ENCODE measurements at regions not wholly inside any gene's neighbourhood (a gene's known extent, or its start where the extent isn't known, plus 50 kb on each side); places are given as distances from the start of the nearest gene placed in this dataset.
"Not testable (repeated sequence)": the region's sequence is repeated elsewhere in the genome, so short reads cannot be mapped to it uniquely, and the experiment has no call there.

DNA sequence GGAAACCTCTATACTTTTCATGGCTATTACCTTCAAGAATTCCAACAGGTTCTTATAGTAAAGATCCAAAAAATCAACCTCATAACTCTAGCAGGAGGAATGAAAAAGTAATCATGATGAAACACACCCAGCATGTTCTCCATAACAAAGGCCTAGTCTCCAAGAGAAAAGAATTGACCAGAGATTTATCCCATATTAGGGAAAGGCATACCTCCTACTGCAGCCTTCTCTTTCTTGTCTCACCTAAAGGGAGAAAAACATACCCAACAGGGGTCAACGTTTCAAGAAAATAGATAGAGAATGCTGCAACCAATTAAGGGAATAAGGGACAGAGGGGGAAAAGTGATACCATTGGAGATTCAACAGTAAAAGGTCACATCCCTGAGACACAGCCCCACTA is 262.5 kb downstream of the FRK start:
- DNase-seq = no peak

DNA sequence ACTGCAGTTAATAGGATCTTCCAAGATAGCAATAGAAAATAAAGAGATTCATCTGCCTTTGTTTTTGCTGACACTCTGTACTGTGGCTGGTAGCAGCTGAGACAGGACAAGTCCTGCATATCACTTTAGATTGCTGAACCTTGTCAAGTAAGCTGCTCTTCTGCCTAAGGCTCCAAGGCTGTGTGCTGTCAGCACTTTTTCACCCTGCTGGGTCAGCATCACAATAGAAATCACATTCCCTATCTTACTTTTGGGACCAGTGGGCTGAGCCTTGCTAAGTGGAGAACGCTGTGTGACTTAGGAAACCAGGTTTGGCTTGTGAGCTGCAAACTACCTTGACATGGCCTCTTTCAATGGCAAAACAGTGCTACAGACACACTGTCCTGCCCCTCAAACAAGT is 263.9 kb downstream of the FRK start:
- DNase-seq = no peak

DNA sequence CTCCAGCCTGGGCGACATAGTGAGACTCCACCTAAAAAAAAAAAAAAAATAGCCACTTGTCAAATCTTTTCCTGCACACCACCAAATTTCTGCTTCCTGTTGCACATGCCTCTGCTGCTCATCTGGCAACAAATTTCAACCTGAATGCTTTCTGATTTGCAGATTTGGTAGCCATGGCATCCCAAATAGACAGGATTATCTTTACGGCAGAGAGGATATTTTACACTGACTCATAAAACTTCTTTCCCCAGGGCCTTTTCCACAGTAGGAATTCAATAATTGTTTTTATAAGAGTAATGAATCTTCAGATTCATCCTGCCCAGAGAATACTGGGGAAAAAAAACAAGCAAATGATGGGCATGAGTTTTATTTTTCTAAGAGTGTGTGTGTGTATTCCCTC is 264.6 kb downstream of the FRK start:
- no peak for DNase-seq

DNA sequence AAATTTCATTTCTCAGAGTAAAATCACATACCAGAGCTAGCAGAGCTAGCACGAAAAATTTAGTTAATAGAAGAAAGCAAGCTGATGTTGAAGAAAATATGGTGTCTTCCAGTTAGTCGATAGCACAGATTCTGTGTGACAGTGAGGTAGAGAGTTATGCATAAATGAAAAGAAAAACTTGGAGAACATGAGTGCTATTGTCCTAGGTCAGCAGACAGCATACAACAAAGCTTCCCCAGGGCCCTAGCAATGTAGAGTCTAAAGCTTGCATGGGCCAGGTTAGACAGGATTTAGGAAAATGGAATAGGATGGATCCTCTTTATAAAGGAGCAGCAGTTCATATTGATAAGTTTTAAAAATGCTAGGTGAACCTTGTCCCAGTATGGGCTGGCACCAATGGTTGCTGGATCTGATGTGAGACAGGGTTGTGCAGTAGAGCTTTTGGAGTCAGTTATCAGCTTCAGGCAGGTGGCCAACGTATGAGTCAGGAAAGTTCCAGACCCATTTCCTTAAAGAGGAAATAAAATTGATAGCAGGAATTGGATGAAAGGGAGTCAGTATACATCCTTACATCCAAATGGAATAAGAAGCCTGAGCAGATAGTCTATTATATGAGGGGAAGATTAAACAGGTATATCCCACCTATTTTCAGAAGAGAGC is 277.2 kb downstream of the FRK start:
- no peak for DNase-seq

DNA sequence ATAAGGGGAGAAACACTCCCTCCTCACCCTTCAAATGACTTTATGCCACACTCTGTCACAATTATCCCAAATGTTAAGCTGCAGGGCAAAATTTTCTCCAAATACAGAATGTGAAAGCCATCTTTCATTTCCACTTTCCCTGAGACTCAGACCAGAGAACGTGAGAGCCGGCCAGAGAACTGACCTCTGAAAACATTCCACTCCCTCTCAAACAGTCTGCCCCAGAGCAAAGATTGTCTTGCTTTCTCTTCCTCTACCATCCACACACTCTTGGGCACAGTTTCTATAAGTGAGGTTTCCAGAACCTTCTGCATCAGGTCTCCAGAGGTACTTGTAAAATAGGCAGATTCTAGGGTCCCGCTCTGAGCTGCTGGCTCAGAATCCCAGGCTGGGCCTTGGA is 278.1 kb downstream of the FRK start:
- no peak for DNase-seq

DNA sequence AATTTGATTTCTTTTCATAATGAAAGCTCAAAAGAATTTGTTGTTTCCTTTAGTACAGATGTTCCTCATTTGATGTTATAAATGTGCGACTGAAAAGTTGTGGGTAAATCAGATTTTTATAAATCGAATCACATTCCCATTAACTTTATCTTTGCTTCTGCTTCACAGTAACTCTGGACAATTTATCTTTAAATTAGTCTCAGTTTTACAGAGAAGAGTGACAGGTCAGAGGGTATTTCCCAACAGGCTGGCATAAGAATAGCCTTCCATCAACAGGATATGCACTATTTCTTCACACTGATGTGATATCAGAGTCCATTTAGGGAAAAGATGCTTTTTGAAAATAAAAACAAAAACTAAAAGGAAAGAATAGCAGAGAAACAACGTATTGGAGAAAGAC is 286.9 kb downstream of the FRK start:
- DNase-seq = no peak

DNA sequence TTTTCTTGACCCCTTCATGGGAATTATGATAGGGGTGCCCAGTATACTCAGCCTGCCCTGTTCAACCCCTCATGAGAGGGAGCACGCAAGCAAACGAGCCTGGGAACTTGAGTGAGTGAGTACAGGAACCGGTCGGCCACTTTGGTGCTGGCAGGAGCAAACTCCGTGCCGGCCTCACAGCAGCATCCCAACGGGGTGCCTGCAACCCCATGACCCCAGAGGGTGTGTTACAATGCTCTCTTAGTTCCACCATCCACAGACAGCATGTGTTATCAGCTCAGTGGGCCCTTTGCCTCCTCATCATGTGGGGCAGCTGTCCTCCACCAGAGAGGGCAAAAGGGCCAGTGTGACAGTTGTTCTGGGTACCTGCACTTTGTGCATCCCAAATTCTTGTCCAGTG is 289.8 kb downstream of the FRK start:
- DNase-seq = no peak

DNA sequence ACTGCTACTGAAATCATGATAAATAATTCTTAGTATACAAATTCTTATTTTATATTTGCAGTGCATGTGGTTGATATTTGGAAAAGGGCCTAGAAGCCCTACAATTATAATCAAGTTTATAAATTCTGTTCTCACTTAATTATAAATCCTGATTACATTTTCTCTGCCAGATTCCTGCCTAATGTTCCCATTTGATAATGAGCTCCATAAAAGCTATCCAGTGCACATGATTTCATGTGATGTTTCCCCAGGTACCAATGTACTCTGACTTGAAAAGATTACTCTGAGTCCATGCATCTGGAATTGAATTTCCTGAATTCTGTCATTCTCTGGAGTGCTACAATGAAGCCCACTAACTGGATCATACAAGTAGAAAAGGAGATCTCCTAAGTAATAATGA is 292.2 kb downstream of the FRK start:
- no peak for DNase-seq

DNA sequence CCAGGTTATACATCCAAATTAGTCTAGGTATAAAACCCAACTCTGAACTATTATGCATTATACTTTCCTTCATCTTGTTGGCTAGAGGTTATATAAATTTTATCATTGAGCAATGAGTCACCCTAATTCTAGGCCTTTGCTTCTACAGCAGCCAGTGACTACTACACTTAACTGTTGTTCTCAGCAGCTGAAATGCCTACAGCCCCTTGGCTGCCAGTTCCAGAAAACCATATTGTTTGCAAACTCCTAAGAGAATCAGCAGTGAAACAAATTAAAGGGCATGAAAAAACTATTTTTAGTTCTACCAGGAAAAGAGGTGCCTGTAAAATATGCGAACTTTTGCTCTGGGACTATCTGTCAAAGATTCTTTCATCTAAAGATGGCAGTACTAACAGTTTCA is 292.8 kb downstream of the FRK start:
- no peak for DNase-seq

DNA sequence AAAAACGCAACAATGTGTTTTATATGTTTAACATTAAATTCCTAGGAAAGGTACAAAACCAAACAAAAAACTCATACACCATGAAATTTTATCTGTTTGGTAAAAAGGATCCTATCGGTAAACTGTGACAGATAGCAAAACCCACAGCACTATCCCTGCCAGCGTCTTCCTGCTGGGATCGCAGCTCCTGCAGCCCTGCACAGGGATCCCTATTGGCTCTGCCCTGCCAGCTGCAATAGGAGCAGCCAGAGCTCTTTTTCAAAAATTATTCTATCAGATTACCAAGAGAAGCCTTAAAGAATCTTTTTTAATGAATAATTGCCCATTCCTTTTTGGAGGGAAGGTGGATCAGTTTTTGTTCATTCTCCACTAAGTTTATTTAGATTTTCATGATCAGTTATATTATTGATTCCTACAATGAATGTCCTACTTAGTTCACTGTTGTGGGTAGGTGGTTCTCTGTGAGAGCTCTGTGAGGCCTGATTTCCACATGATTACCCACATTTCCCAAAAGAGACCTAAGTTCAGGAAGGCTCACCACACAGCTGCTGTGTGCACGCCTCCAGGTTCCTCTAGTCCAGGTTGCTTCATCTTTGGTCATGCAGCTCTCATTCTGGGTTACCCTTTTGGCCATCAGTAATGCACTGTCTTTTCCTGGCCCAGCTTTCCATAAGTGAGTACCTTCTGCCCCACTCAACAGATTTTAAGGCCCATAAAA is 293.8 kb downstream of the FRK start:
- no peak for DNase-seq

DNA sequence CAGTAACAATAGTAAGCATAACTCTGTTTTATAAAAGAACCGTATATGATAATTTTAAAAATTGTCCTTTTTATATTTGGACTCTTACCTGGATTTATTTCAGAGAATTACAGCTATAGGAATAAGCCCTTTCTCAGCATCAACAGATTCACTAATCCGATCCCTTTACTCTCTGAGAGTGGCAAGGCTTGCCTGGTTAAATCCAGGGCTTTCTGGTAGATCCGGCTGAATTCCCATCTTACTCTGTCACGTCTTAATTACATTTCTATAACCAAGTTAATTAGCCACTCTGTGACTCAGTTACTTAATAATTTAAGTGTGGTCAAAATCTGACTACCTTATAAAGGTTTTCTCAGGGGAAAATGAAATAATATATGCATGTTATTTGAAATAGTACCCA is 294.7 kb downstream of the FRK start:
- no peak for DNase-seq

DNA sequence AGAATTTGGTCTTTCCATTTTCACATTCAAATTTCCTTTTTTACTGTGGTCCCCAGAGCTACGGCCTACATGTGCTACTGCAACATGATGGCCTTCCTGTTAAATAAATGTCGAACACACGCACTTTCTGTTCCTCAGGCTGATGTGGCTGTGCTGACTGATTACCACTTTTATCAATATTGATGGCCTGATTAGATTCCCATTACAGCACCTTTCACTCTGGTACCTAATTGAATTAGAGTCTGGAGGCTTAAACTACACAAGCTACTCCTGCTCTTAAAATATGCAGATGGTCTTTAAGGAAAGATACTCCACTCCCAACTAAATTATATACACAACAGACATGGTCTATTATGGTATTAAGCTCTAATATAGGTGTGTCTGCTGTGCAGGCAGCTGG is 301.6 kb downstream of the FRK start:
- DNase-seq = no peak

DNA sequence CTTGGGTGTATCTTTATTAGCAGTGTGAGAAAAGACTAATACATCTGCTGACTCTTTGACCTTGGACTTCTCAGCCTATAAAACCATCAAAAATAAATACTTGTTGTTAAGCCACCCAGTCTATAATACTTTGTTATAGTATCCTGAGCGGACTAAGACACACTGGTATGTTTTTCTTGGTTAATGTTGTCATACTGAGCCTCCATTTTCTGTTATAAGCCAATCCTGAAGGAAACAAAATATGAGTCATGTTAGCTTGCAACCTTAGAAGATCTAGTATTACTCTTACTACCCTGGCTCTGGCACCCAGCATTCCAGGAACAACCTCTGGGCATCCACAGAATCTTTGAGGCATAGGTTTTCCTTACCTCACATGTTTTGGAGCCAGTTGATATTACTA is 307.2 kb downstream of the FRK start:
- no peak for DNase-seq

DNA sequence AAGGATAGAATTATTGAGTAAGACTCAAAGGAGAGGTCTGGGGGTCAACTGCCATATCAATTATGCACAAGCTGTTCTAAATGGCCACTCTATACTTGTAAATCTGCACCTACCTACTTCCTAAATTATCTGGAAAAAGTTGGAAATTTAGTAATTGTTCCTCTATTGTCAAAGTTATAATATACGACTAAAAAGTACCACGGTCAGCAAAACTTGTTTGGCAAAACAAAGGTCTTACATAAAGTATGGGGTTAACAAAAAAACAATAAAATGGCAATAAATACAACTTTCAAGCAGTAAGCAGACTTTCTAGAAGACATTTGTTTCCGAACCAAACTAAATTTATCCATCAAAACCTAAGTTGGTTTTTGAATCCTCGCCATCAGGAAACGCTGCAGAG is 309.7 kb downstream of the FRK start:
- DNase-seq = no peak

DNA sequence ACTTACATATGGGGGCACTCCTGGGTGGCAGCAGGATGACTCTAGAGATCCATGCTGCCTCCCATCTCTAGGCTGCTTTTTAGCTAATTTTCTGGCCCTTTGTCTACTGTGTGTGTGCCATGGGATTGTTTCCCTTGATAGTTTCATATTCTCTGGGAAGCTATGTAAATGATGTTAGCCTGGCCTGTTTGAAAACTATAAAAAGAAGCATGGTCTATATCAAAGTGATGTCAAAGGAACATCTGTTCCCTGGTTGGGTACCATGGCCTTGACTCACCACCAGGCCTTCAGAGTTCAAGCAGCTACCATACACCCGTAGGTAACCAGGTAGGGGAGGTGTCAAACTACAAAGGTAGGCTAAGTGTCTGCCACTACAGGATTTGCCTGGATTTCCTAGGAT is 310.4 kb downstream of the FRK start:
- no peak for DNase-seq

DNA sequence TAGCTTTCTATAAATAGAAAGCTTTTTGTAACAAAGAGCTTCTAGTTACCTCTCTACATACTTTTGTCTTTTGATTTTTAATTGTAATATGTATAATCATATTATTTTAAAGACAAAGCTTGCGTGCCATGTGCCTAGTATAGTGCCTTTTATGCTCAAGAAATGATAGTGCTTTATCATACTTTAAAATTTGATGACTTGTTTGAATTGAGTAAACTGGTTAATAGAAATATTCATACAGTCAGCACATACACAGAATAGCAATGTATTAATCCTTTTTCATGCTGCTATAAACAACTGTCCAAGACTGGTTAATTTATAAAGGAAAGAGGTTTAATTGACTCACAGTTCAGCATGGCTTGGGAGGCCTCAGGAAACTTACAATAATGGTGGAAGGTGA is 313.0 kb downstream of the FRK start:
- no peak for DNase-seq

DNA sequence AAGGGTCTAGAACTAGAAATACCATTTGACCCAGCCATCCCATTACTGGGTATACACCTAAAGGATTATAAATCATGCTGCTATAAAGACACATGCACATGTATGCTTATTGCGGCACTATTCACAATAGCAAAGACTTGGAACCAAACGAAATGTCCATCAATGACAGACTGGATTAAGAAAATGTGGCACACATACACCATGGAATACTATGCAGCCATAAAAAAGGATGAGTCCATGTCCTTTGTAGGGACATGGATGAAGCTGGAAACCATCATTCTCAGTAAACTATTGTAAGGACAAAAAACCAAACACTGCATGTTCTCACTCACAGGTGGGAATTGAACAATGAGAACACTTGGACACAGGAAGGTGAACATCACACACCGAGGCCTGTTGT is 314.1 kb downstream of the FRK start:
- DNase-seq = not testable (repeated sequence)

DNA sequence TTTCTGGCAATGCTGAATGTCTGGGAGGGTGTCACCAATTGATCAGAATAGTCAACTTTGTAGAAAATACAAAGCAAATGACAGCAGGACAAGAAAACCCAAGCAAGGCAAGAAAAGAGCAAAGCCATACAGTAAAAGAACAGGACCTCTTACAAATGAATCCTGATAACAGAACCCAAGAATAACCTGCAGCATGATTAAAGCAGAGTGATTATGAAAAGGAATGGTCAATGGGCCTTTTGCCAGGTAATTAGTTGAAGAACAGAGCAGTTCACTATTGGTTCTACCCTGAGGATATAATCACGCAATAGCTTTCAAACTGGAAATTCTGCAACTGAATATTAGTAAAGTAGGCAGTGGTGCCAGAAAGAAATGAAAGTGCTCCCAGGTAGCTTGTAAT is 319.8 kb downstream of the FRK start:
- no peak for DNase-seq

DNA sequence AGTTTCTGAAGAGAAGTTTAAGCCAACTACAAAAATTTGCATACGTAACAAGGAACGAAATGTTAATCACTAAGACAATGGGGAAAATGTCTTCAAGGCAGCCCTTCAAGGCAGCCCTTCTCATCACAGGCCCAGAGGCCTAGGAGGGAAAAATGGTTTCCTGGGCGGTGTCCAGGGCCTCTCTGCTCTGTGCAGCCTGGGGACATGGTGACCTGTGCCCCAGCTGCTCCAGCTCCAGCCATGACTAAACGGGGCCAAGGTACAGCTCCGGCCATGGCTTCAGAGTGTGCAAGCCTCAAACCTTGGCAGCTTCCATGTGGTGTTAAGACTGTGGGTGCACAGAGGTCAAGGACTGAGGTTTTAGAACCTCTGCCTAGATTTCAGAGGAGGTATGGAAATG is 325.1 kb downstream of the FRK start:
- no peak for DNase-seq

DNA sequence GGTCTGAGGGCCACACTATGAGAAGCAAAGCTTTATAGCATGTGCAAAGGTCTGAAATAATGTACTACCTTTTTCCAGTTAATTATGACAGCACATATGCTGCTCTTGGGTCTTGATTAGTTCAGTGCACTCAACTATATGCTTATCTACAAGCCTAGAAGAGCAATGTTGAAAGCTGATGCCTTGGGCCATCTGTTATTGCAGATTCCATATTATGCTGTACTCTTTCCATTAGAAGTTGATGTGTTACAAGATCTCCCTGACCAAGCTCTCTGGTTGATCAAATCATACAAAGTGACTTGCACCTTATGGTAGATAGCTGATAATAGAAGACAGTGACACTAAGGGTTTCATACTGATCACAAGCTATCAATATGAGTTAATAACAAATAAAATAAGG is 327.3 kb downstream of the FRK start:
- DNase-seq = no peak

DNA sequence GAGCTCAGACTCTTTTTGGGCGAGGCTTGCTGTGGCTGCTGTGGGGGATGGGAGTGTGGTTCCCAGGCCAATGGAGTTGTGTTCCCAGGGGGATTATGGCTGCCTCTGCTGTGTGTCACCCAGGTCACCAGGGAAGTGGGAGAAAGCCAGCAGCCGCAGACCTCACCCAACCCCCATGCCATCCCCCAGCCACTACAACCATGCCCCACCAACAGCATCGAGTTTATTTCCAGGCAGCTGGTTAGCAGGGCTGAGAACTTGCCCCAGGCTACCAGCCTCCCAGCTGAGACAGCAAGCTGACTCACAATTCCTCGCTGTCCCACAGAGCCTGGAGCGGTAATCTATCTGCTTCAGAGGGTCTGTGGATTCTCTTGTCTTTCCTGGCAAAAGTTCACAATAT is 331.7 kb downstream of the FRK start:
- DNase-seq = no peak

DNA sequence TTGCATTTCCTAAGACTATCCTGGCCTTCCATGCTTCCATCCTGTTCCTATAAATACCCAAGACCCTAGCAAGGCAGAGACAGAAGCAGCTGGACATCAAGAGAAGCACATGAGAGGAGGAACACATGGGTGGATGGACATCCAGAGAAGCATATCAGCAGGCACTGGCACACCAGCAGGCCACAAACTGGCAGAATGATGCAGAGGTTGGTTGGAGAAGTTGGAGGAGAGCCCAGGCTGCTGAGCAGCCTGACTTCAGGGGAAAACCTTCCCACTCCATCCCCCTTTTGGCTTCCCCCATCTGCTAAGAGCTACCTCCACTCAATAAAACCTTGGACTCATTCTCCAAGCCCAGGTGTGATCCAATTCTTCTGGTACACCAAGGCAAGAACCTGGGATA is 332.5 kb downstream of the FRK start:
- DNase-seq = no peak

DNA sequence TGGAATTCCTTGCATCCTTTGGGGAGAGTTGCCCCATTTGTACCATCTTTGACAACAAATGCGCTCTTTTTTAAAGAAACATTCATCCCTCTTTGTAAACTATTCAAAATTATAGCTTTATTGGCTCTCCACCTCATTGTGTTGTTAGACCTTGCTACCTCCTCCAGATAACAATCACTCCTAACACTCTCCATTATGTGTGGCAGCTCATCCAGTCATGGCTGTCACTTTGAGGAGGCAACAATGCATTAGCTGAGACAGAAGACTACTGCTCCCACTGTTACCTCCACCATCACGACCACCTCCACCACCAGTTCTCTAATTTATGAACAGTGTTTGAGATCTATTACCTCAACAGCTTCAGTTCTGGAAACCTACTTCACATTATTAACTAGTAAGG is 339.1 kb downstream of the FRK start:
- no peak for DNase-seq

DNA sequence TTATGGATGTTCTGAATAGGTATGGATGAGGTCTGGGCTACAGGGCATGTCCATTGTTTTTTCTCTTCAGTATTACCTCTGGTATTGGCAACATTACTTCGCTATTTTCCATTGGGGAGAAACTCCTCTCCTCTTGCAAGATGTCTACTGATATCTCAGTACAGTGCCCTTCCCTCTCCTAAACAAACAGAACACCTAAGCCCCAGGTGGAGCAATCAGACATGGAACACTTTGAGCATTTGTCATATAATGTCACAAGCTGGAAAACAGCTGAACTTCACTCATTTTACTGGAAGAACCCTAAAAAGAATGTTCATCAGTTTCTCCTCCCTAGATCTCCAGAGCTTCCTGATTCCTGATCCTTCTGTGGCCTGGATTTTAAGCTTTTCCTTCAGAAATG is 339.8 kb downstream of the FRK start:
- DNase-seq = no peak

DNA sequence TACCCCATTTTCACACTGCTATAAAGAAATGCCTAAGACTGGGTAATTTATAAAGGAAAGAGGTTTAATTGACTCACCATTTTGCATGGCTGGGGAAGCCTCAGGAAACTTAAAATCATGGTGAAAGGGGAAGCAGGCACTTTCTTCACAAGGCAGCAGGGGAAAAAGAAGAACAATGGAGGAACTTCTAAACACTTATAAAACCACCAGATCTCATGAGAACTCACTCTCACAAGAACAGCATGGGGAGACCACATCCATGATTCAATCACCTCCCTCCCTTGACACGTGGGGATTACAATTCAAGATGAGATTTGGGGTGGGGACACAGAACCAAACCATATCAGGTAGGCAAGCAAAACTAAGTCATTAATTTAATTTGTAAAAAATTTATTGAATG is 343.2 kb downstream of the FRK start:
- DNase-seq = no peak
